HG03342 (cell line): ENCODE measurements at regions not wholly inside any gene's neighbourhood (a gene's known extent, or its start where the extent isn't known, plus 50 kb on each side); places are given as distances from the start of the nearest gene placed in this dataset.

ENCODE experiments used
- ATAC-seq: cut with Tn5 transposase; IDR thresholded peaks from one replicate; pipeline ENCODE4 v1.9.1; 2021; ENCODE audit warnings: mild to moderate bottlenecking, moderate library complexity; ENCODE audit not compliant: unreplicated experiment

DNA sequence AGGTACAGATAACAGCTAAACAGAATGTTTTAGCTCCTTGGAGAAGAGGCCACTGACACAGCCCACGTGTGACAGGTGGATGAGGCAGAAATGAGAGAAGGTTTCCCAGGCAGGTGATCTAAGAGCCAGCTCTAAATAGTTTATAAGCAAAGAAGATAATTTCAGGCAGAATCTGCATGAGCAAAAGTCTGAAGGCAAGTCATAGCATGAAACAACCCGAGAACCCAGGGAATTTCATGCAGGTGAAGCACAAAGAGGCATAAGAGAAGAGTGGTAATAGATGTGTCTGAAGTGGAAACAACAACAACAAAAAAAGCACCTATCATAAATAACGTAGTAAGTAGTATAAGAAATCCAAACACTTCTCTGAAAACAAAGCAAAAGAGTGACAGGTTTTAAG, 275.8 kb upstream of the CPEB2 start:
- ATAC-seq = no peak

DNA sequence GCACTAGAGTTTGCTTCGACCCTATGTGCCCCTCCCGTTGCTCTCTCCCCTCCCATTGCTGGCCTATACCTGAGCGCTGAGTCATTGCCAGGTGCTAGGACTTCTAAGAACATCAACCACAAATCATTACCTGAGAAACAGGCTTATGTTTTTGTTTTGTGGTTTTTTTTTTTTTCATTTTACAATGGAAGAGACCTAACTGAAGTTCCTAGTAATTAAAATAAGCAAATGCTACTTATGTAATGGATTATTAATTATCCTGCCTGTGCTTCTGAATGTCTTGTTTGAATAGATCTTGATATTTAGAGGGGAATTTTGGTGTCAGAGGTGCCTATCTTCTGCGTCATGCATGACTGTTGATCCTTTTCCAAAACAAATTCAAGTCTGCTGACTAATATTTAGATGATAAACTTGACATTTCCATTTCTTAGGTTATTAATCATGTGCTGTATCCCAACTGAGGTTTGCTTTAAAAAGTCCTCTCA, 275.4 kb upstream of the CPEB2 start:
- no peak for ATAC-seq

DNA sequence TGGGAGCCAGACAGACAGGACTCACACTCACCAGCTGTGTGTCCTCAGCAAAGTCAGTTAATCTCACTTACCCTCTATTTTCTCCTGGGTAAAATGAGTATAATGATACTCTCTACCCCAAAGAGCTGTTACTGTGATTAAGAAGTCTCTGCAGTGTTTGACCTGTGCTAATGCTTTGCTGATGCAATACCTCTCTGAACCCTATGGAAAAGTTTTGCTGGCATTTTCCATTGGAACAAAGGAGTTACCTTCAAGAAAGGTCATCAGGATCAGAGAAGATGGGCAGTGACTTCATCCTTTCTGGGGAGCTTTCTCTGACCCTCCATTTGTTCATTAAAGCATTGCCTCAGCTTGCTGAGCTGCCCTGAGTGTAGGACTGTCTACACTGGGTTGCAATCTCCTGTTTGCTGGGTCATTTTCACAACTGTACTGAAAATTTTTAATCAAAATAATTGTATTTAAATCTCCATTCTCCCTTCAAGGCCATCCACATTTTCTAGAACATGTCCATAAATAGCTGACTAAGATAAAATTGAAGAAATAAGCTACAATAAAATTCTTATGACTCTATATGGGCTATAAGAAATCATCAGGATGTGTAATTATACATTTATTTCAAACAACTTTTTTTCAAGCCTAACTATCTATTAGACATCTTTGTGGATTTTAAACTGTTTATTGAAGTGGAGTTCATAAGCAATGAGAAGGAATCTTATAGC, 272.8 kb upstream of the CPEB2 start:
- ATAC-seq = no peak

DNA sequence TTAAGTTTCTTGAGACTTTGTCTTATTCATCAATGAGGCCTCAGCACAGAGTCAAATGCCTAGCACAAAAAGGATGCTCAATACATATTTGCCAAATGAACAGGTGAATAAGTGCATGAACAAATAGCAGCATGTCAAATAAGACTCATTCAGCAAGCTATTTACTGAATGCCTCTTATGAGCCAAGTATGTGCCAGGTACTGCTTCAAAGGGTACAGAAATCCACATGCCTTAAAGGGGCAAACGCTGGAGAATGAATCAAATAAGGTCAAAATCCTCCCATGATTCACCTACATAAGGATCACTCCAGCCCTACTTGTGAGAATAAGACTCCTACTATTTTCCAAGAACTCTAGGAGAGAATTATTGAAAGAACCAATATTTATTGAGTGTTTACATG, 260.2 kb upstream of the CPEB2 start:
- ATAC-seq = no peak

DNA sequence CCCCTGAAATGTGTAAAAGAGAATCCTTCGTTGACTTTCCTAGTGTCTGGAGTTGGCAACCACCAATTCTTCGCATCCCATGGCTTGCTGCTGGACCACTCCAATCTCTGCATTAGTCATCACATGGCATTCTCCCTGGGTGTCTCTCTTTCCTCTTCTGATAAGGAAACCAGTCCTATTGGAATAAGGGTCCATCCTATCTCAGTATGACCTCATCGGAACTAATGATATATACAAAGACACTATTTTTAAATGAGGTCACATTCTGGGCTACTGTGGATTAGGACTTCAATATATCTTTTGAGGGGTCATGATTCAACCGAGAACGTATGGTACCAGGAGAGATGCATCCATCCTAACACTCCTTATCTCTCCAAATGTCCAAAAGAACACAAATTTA, 259.1 kb upstream of the CPEB2 start:
- ATAC-seq = no peak

DNA sequence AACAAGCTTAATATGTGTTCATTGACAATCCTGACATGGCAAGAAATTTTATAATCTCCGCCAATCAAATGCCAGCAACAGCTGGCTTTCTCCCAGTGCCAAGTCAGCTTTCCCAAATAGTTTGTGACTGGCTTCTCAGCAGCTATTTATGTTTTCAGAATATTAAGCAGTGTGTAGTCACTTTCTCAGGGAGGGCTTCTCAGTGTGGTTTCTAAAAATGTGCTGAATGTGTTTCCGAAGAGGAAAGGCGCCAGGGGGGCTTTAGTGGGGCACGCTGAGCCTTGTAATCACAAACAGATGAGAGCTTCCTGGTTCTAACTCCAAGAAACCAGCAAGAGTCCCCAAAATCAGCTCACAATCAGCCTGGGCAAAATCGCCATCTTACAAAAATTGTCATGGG, 258.7 kb upstream of the CPEB2 start:
- no peak for ATAC-seq

DNA sequence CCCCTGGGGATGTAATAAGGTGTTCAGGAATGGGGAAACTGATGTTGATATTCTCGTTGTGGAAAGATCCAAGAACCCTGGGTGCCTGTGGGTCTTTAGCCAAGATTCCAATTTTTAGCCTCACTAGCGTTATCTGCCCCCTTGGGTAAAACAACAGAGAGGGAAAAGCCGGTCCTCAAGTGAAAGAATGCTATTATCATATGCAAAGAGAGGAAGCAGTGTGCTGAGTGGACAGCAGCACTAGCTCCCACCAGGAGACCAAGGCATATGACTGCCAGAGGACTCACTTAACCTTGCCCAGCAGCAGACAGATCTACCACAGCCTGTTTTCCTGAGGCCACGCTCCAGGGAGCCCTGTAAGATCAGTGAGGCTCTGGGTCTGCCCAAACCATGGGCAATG, 257.9 kb upstream of the CPEB2 start:
- no peak for ATAC-seq

DNA sequence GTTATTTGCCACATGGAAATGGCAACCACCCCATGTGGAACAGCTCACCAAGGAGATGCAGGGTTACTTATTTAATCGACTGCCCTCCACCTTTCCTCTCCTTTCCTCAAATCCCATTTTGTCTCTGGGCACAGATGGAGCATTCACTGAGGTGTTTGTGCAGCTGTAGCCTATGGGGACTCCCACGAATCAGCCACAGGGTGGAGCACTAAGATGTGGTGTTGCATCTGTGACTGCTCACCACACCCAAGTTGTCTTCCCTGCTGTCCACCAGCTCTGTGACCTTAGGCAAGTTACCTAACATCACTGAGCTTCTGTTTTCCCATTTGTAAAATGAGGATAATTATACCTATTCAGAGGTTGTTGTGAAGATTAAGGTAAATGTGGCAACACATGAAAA, 252.4 kb upstream of the CPEB2 start:
- ATAC-seq = no peak

DNA sequence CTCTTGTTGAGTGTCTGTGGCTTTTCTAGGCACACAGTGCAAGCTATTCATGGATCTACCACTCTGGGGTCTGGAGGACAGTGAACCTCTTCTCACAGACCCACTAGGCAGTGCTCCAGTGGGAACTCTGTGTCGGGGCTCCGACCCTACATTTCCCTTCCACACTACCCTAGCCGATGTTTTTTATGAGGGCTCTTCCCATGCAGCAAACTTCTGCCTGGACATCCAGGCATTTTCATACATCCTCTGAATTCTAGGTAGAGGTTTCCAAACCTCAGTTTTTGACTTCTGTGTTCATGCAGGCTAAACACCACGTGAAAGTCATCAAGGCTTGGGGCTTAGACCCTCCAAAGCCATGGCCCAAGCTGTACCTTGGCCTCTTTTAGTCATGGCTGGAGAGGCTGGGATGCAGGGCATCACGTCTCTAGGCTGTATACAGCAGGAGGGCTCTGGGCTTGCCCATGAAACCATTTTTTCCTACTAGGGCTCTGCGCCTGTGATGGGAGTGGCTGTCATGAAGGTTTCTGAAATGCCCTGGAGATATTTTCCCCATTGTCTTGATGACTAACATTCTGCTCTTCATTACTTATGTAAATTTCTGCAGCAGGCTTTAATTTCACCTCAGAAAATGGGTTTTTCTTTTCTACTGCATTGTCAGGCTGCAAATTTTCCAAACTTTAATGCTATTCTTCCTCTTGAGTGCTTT, 249.8 kb upstream of the CPEB2 start:
- ATAC-seq = no peak

DNA sequence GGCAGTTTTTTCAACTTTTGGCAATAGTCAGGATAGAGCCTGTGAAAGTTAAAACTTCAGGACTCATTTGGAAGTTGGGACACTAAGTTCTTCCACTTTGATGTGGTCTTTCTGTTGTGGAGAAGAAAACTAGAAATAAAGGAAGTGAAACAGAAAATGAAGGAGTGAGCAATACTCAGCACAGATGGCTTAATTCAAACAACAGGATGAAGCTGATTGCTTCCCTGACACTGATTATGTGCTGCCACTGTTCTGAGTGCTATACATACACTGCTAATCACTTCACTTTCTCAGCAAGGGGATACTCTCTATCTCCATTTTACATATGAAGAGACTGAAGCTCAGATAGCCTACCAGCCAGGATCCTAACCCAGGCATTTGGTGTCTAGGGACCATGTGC, 235.1 kb upstream of the CPEB2 start:
- no peak for ATAC-seq

DNA sequence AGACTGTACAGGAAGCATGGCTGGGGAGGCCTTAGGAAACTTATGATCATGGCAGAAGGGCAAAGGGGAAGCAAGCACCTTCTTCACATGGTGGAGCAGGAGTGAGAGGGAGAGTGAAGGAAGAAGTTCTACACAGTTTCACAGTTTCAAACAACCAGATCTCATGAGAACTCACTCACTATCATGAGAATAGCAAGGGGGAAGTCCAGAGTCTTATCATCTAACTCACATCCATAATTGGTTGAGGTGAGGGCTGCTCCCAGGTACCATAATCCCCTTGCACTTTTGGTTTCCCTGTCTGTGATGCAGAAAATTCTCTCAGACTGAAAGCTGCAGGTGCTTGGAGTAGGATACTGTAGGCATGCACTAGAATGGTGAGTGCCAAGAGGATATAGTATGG, 233.8 kb upstream of the CPEB2 start:
- ATAC-seq = no peak

DNA sequence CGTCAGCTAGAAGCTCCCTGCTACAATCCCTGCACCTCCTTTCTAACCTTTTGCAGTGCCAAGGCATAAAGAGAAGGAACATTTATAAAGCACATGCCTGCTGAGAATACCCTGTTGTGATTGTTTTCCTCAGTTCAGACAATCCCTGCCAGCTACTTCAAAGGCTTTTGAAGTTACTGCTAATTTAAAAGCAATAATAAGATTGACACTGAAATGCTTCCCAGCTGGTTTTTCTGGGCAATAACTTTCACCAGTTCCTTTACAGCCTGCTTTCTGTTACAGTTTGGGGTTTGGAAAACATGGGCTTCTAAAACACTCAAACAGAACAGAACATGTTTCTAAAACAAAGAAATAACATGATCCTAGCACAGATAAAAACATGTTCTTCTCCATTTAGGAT, 232.3 kb upstream of the CPEB2 start:
- no peak for ATAC-seq

DNA sequence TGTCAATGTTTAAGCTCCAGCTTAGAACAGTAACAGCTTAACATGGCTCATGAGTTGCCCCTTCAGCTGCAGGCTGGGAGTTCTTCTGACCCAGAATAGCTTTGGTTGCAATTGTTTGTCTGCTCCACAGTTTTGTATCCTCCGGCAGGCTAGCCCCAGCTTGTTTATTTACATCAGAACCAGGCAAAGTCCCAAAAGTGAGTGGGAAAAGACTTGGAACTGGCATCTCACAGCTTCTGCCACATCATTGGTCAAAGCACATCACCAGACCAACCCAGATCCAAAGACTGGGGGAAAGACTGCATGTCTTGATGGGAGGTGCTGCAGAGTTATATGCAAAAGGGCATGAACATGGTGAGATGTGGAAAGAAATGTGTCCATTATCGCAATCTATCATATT, 231.2 kb upstream of the CPEB2 start:
- no peak for ATAC-seq

DNA sequence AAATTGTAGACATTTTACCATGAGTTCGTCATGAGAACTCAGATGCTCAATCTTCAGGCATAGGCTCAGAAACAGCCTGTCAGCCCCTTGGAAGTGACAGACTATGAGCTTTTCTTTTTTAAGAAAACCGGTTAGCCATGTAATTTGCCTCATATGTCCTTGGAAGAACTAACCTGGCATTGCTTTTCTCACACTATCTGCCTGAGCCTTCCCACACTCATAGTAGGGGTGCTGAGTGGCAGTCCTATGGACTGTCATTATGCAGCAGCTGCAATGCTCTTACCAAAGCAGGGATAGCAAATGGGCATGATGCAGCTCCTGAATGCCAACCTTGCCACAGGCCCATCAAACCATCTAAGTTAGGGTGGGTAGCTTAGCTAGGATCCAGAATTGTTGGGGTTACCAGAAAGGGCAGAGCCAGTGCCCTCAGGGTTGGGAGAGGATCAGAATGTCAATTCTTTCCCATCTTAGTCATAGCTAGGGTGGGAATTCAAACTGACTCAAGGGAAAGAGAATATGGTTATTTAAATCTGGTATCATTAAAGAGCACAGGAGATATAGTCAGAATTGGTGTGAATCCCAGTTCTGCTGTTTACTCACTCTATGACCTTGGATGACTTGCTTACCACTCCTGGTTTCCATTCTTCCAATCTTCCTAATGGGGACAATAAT, 230.6 kb upstream of the CPEB2 start:
- no peak for ATAC-seq

DNA sequence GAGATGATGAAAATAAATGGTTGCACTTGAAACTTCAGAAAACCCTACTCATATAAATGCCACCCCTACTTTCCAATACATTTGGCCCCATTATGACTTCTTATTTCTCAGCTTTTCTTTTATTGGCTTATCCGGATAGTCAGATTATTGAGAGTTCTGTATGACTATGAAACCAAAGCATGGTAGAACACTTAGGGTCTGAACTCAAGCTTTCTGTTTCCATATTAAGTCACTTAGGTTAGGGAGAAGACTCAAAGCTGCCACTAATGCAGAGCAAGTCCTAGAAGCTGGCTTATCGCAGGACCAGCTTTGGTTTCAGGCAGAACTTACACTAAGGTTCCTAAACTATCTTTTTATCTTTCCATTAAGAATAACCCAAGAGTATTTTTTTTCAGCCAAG, 229.9 kb upstream of the CPEB2 start:
- ATAC-seq = no peak

DNA sequence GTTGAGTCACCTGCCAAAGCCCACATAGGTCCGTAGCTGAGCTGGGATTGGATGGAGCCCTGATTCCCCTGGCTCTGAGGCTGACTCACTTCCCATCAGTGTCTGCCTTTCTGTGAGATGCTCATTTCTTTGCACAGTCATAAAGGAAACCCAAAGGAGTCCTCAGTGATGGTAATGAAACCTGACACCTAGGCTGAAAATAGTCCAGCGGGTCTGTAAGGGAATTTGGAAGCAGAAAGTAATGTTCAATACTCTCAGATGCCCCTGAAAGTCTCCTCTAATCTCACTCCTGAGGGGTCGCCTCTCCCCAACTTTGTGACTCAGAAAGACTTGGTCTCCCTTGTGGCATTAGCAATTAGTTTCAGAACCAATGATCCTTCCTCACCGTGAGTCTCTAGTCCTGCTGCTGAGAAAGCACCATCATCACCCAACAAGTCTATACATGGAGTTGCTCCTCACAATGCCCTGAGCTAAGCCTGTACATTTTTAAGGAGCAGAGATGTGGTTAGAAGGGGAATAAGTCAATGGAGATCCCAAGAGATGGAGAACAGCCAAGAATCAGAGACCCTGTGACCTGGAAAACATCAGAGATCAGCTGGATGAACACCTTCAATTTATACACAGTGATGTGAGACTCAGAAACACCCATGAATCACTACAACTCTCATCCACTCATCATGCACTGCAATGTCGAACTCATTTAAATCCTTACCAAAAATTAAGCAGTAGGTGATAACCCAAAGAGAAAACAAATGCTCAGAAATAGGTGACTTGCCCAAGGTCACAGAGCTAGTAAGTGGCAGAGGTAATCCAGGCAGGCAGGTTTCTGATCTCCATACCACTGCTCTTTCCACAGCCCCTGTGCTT, 219.0 kb upstream of the CPEB2 start:
- peak; percentile 94 for ATAC-seq

DNA sequence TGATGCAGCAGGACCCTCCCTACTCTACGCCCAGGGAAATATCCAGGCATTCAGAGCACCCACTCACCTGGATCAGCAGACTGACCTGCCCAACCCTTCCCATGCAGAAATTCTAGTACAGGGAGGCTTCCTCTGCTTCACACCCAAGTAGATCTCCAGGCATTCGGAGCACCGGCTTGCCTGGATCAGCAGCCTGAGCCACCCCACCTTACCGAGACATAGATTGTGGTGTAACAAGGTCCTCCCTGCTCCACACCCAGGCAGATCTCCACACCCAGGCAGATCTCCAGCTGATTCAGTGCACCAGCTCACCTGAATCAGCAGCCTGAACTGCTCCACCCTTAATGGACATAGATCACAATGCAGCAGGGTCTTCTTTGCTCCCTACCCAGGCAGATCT, 215.1 kb upstream of the CPEB2 start:
- no peak for ATAC-seq

DNA sequence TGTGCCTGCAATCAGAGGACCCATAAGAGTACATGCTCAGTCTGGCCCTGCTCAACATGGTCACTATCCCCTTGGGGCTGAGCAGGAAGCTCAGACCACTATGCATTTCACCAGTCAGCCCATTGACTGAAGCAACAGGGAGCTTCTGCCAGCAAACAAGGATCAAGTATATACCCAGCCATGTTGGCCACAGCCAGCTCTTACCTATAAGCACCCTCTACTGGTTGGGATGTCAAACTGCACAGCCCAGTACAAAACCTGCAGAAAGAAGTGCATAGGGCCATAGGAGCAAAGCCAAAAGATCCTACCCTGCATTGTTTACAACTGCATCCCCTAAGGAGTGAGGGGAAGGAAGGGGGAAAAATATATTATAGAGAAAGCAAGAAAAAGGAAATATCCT, 214.4 kb upstream of the CPEB2 start:
- ATAC-seq = peak; percentile 40

DNA sequence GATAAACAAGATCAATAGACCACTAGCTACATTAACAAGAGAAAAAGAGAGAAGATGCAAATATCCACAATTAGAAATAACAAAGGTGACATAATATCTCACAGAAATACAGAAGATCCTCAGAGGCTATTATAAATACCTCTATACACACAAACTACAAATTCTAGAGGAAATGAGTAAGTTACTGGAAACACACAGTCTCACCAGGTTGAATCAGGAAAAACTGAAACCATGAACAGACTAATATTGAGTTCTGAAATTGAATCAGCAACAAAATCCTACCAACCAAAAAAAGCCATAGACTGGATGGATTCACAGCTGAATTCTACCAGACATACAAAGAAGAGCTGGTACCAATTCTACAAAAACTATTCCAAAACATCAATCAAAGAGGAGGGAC, 211.8 kb upstream of the CPEB2 start:
- no peak for ATAC-seq

DNA sequence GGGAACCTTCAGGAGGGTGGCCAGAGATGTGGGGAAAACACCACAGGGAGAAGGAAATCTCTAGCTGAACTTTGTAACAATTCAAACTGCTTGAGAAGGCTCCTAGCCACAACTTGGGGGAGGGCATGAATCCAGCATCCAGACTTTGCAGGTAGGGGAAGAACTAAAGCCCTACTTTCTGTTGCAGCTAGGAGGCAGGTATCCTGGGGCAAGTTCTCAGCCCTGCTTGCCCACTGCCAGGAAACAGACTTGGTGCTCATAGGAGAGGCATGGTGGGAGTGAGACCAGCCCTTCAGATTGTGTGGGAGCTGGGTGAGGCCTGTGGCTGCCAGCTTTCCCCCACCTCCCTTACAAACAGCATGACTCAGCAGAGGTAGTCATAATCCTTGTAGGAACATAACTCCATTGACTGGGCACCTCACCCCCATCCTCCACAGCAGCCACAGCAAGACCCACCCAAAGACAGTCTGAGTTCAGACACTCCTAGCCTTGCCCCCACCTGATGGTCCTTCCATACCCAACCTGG, 209.5 kb upstream of the CPEB2 start:
- ATAC-seq = no peak

DNA sequence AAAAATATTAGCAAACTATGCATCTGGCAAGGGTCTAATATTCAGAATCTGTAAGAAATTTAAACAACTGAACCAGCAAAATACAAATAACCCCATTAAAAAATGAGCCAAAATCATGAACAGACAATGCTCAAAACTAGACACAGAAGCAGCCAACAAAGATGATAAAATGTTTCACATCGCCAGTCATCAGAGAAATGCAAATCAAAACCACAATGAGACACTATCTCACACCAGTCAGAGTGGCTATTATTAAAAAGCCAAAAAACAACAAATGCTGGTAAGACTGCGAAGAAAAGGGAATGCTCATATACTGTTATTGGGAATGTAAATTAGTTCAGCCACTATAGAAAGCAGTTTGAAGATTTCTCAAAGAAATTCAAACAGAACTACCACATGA, 201.3 kb upstream of the CPEB2 start:
- no peak for ATAC-seq
